ENCODE measurements at regions not wholly inside any gene's neighbourhood (a gene's known extent, or its start where the extent isn't known, plus 50 kb on each side); places are given as distances from the start of the nearest gene placed in this dataset.

- DNase-seq (ENCODE audit: low read depth in 3 of 3) = no peak
These were observed 767.8 kb upstream of the ZEB2 start for GRCh38 chr2:145287736-145288135.

- no peak for DNase-seq (ENCODE audit: low read depth in 3 of 3)
These were observed 766.9 kb upstream of the ZEB2 start for GRCh38 chr2:145286716-145287275.

- DNase-seq (ENCODE audit: low read depth in 3 of 3) = no peak
These were observed 764.6 kb upstream of the ZEB2 start for GRCh38 chr2:145284551-145284950.

GRCh38 chr2:145283131-145283530 is 763.2 kb upstream of the ZEB2 start:
- DNase-seq (ENCODE audit: low read depth in 3 of 3) = no peak

GRCh38 chr2:145277922-145278321 is 758.0 kb upstream of the ZEB2 start:
- no peak for DNase-seq (ENCODE audit: low read depth in 3 of 3)

GRCh38 chr2:145273840-145274239 is 753.9 kb upstream of the ZEB2 start:
- DNase-seq (ENCODE audit: low read depth in 3 of 3) = no peak

- DNase-seq (ENCODE audit: low read depth in 3 of 3) = no peak
These were observed 749.0 kb upstream of the ZEB2 start for GRCh38 chr2:145268931-145269330.

GRCh38 chr2:145267451-145267850 is 747.5 kb upstream of the ZEB2 start:
- no peak for DNase-seq (ENCODE audit: low read depth in 3 of 3)

GRCh38 chr2:145265244-145265643 is 745.3 kb upstream of the ZEB2 start:
- DNase-seq (ENCODE audit: low read depth in 3 of 3) = no peak

GRCh38 chr2:145260674-145261073 is 740.8 kb upstream of the ZEB2 start:
- no peak for DNase-seq (ENCODE audit: low read depth in 3 of 3)

GRCh38 chr2:145260081-145260480 is 740.2 kb upstream of the ZEB2 start:
- no peak for DNase-seq (ENCODE audit: low read depth in 3 of 3)

- DNase-seq (ENCODE audit: low read depth in 3 of 3) = no peak
These were observed 739.1 kb upstream of the ZEB2 start for GRCh38 chr2:145258903-145259579.

- no peak for DNase-seq (ENCODE audit: low read depth in 3 of 3)
These were observed 738.0 kb upstream of the ZEB2 start for GRCh38 chr2:145257931-145258330.

GRCh38 chr2:145256551-145256950 is 736.6 kb upstream of the ZEB2 start:
- no peak for DNase-seq (ENCODE audit: low read depth in 3 of 3)

GRCh38 chr2:145254291-145254690 is 734.4 kb upstream of the ZEB2 start:
- DNase-seq (ENCODE audit: low read depth in 3 of 3) = no peak

- DNase-seq (ENCODE audit: low read depth in 3 of 3) = no peak
These were observed 733.6 kb upstream of the ZEB2 start for GRCh38 chr2:145253492-145253891.

- DNase-seq (ENCODE audit: low read depth in 3 of 3) = no peak
These were observed 725.5 kb upstream of the ZEB2 start for GRCh38 chr2:145245268-145245870.

- no peak for DNase-seq (ENCODE audit: low read depth in 3 of 3)
These were observed 715.4 kb upstream of the ZEB2 start for GRCh38 chr2:145235312-145235711.

GRCh38 chr2:145230546-145230945 is 710.6 kb upstream of the ZEB2 start:
- DNase-seq (ENCODE audit: low read depth in 3 of 3) = no peak

- no peak for DNase-seq (ENCODE audit: low read depth in 3 of 3)
These were observed 708.6 kb upstream of the ZEB2 start for GRCh38 chr2:145228506-145228905.

GRCh38 chr2:145226901-145227300 is 707.0 kb upstream of the ZEB2 start:
- no peak for DNase-seq (ENCODE audit: low read depth in 3 of 3)

GRCh38 chr2:145221516-145221915 is 701.6 kb upstream of the ZEB2 start:
- no peak for DNase-seq (ENCODE audit: low read depth in 3 of 3)

- DNase-seq (ENCODE audit: low read depth in 3 of 3) = no peak
These were observed 701.1 kb upstream of the ZEB2 start for GRCh38 chr2:145221032-145221431.
